ENCODE measurements at regions not wholly inside any gene's neighbourhood (a gene's known extent, or its start where the extent isn't known, plus 50 kb on each side); places are given as distances from the start of the nearest gene placed in this dataset.

GRCh38 chr3:102747611-102748010, 312.8 kb downstream of the ZPLD1 start:
- Histone ChIP-seq H4K20me1 (ENCODE audit: insufficient read depth) (no peaks in the 10 kb centered on the region), H3K9ac (ENCODE audit: low read length) (no peak overlapping the region), H3K27me3 (ENCODE audit: insufficient read depth, low read depth, low read length) (no peaks in the 10 kb centered on the region), H3K27ac (ENCODE audit: low read length) (no peak overlapping the region), H2AFZ (ENCODE audit: low read depth, low read length) (no peak overlapping the region), H3K4me2 (ENCODE audit: low read length) (no peak overlapping the region), H3K79me2 (replicated peaks; ENCODE audit: insufficient read depth, low read length) (no peaks in the 10 kb centered on the region), H3K4me3 (ENCODE audit: low read length) (no peak overlapping the region), H3K9me2 (ENCODE audit: insufficient read depth, low read length) (no peaks in the 10 kb centered on the region), H3F3A (ENCODE audit: insufficient read depth, low read length, poor library complexity, severe bottlenecking) (no peaks in the 10 kb centered on the region), H3K36me3 (ENCODE audit: insufficient read depth, low read length) (no peaks in the 10 kb centered on the region), H3K9me3 (ENCODE audit: low read length) (no peaks in the 10 kb centered on the region)
- TF ChIP-seq EP300 (conservative IDR thresholded peaks at IDR 0.05; ENCODE audit: poor library complexity, severe bottlenecking) (no peak), CTCF (IDR thresholded peaks at IDR 0.05; ENCODE audit: poor library complexity, severe bottlenecking) (no peak), EZH2 (IDR thresholded peaks at IDR 0.05; ENCODE audit: borderline replicate concordance, insufficient read depth, low read length, poor library complexity, severe bottlenecking) (no peak), SMC3 (conservative IDR thresholded peaks at IDR 0.05; ENCODE audit: poor library complexity) (no peak), REST (IDR thresholded peaks at IDR 0.05; ENCODE audit: borderline replicate concordance) (no peak), RAD21 (conservative IDR thresholded peaks at IDR 0.05) (no peak), TAF1 (IDR thresholded peaks at IDR 0.05; ENCODE audit: low read depth) (no peak), POLR2AphosphoS5 (IDR thresholded peaks at IDR 0.05) (no peak)

- no peaks in the 10 kb centered on the region for H3K9me3 ChIP-seq (ENCODE audit: low read length)
- H3K4me2 ChIP-seq (ENCODE audit: low read length): no peak overlapping the region
- no peak overlapping the region for H3K9ac ChIP-seq (ENCODE audit: low read length)
- TF ChIP-seq SMC3 (conservative IDR thresholded peaks at IDR 0.05; ENCODE audit: poor library complexity): no peak
- H3K27me3 ChIP-seq (ENCODE audit: insufficient read depth, low read depth, low read length): no peaks in the 10 kb centered on the region
- no peaks in the 10 kb centered on the region for H3K79me2 ChIP-seq (replicated peaks; ENCODE audit: insufficient read depth, low read length)
- no peak overlapping the region for H2AFZ ChIP-seq (ENCODE audit: low read depth, low read length)
- H3K27ac ChIP-seq (ENCODE audit: low read length): no peak overlapping the region
- no peak overlapping the region for H3K4me3 ChIP-seq (ENCODE audit: low read length)
- H3K36me3 ChIP-seq (ENCODE audit: insufficient read depth, low read length): no peaks in the 10 kb centered on the region
- H4K20me1 ChIP-seq (ENCODE audit: insufficient read depth): no peaks in the 10 kb centered on the region
- no peaks in the 10 kb centered on the region for H3K9me2 ChIP-seq (ENCODE audit: insufficient read depth, low read length)
- H3F3A ChIP-seq (ENCODE audit: insufficient read depth, low read length, poor library complexity, severe bottlenecking): no peaks in the 10 kb centered on the region
Observed at GRCh38 chr3:102748646-102749045, 313.8 kb downstream of the ZPLD1 start.

GRCh38 chr3:102750322-102750721, 315.5 kb downstream of the ZPLD1 start:
- Histone ChIP-seq H3K79me2 (replicated peaks; ENCODE audit: insufficient read depth, low read length) (no peaks in the 10 kb centered on the region), H3K4me3 (ENCODE audit: low read length) (no peak overlapping the region), H3K4me2 (ENCODE audit: low read length) (no peak overlapping the region), H3K9ac (ENCODE audit: low read length) (no peak overlapping the region), H3K27ac (ENCODE audit: low read length) (no peak overlapping the region), H3F3A (ENCODE audit: insufficient read depth, low read length, poor library complexity, severe bottlenecking) (no peaks in the 10 kb centered on the region), H4K20me1 (ENCODE audit: insufficient read depth) (no peaks in the 10 kb centered on the region), H3K9me2 (ENCODE audit: insufficient read depth, low read length) (no peaks in the 10 kb centered on the region), H2AFZ (ENCODE audit: low read depth, low read length) (no peak overlapping the region), H3K9me3 (ENCODE audit: low read length) (no peaks in the 10 kb centered on the region), H3K27me3 (ENCODE audit: insufficient read depth, low read depth, low read length) (no peaks in the 10 kb centered on the region), H3K36me3 (ENCODE audit: insufficient read depth, low read length) (no peaks in the 10 kb centered on the region)
- TF ChIP-seq RAD21 (conservative IDR thresholded peaks at IDR 0.05) (no peak), TAF1 (IDR thresholded peaks at IDR 0.05; ENCODE audit: low read depth) (no peak), EP300 (conservative IDR thresholded peaks at IDR 0.05; ENCODE audit: poor library complexity, severe bottlenecking) (no peak), REST (IDR thresholded peaks at IDR 0.05; ENCODE audit: borderline replicate concordance) (no peak), POLR2AphosphoS5 (IDR thresholded peaks at IDR 0.05) (no peak), SMC3 (conservative IDR thresholded peaks at IDR 0.05; ENCODE audit: poor library complexity) (no peak), MXI1 (conservative IDR thresholded peaks at IDR 0.05; ENCODE audit: poor library complexity, severe bottlenecking) (no peak), CTCF (IDR thresholded peaks at IDR 0.05; ENCODE audit: poor library complexity, severe bottlenecking) (no peak), EZH2 (IDR thresholded peaks at IDR 0.05; ENCODE audit: borderline replicate concordance, insufficient read depth, low read length, poor library complexity, severe bottlenecking) (no peak)
